ENCODE measurements at regions not wholly inside any gene's neighbourhood (a gene's known extent, or its start where the extent isn't known, plus 50 kb on each side); places are given as distances from the start of the nearest gene placed in this dataset.

DNA sequence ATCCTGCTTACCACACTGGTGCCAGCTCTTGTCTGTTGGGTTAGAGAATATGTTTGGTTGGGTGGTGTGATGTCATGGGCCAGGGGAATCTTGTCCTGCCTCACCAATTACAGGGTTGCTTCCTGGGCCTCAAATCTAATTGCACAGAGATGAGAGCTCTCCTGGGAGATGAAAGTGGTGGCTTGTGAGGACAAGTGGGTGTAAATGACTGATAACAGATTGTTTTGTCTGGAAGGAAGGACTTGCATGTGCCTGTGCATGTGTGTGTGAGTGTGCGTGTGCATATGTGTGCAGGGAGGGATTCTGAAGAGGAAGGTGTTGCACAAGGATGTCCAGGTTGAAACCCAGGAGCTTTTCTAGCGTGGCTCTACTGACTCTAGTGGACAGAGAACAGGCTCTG, 271.9 kb downstream of the LOXHD1 start:
- DNase-seq (ENCODE audit: low read depth) = no peak

DNA sequence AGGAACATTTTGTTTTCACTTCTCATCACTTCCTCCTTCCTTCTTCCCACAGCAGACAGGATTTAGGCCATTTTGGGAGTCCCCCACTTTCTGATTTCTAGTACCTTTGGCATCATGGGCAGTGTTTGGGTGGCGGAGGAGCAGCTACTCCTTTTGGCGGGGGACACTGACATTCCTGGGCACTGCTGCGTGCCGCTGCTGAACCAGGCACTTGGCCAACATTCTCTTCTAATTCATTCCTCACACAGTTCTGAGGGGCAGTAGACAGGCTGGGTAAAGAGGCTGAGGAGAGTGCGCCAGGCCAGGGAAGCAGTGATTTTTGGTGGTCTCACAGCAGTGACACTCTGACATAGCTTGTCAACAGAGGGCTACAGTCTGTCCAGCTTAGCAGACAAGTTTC, 270.2 kb downstream of the LOXHD1 start:
- DNase-seq (ENCODE audit: low read depth) = no peak

DNA sequence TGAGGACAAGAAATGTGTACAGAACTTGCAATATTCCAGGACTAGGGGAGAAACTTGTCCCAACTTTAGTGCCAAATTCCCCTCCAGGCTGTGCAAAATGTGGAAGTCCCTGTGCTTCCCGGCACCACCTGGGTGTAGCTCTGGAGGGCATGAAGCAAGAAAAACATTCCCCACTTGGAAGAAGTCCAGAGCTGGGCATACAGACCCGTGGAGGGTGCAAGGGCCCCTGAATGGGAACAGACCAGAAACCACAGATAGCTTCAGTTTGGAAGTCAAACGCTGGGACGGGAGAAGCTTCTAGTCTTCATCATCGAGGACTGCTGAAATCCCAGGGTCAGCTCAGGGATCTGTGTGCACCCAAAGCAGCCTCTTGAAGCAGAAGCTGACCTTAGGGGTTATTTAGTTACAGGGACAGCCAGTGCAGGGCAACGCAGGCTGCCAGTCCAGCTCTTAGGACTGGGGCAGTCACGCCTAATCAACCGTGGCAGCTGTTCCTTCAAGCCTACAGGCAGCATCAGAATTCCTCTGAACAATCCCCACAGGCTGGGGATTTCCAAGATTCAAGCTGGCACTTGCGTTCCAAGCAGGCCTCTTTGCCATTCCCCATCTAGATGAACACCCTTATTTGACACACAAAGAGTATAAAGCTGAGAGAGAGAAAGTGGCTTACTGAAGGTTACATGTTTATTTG, 269.4 kb downstream of the LOXHD1 start:
- no peak for DNase-seq (ENCODE audit: low read depth)

DNA sequence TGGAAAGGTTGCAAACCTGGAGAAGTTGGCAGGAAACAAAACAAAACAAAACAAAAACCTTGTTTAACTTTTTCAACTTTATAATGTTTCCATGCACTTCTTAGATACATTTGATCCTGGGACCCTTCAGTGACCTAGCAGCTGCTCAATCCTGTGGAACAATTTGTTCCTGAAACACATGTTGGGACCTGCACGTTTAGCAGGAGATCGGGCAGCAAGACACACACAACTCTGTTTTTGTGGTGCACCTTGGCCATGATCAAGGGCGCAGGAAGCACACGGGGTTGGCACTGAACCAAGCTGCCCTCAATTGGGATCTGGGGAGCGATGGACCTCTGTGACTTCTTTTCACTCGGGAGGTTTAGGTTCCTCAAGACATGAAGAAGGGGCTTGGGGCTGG, 268.7 kb downstream of the LOXHD1 start:
- no peak for DNase-seq (ENCODE audit: low read depth)

DNA sequence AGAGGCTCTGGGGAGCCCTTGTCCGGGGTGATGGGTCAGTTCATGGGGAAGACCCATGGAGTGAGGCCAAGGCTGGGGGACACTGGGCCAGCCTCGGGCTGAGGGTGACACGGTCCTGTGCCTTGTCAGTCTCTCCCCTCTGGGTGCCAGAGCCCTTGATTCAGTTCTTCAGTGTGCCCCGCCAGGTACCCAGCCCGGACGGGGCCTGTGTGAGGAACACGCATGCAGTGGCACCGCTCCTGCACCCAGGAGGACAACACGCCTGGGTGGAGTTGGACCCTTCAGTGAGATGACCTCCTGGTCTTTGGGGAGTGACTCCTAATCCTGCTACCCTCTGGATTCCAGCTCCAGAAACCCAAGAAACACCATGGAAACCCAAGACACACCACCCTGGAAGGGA, 264.4 kb downstream of the LOXHD1 start:
- no peak for DNase-seq (ENCODE audit: low read depth)

DNA sequence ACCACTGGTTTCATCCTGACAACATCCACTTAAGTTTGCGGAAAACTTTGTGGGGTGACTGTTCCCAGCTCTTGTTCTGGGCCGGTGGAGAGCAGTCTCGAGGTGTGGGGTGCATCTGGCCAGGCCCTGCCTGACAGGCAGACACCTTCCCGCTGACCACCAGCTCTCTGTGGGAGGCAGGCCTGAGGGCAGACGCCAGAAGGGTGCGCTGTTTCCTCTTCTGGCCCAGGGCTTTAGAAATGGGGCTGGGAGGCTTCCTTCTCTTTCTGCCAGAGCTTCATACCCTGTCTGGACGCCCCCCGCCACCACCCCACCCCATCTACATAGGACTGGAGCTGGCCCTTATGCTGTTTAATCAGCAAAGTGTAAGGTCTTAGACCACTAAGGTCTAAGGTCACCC, 263.8 kb downstream of the LOXHD1 start:
- no peak for DNase-seq (ENCODE audit: low read depth)

DNA sequence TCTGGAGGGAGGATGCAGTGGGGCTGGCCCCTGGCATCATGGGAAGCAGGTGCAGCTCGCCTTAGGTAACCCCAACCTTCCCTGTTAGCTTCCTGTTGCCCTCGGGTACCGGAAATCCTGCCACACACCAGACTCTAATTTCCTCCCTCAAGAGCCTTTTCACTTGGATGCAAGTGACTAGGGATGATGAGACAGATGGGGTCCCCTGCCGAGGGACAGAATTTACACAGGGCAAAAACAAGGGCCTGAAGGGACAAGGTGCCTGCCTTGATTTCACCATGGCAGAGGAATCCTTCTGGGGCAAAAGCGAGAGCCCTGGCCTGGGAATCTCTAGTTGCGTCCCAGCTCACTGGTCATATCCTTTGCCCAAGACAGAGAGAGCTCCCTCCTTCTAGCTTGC, 263.1 kb downstream of the LOXHD1 start:
- no peak for DNase-seq (ENCODE audit: low read depth)

DNA sequence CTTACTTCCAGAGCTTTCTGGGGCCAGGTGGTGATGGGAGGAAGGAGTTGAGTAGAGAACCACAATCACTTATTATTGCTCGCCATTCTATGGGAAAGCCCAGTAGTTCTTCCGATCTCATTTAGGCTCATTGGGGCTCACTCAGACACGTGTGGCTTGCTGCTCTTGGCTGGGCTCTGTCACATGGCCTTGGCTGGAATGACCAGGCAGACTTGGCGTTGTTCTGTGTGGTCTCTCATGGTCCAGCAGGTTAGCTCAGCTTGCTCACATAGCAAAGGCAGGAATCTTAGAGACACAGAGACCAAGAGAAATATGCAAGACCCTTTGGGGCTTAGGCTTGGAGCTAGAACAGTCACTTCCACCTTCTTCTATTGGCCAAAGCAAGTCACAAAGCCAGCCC, 261.2 kb downstream of the LOXHD1 start:
- DNase-seq (ENCODE audit: low read depth) = no peak

DNA sequence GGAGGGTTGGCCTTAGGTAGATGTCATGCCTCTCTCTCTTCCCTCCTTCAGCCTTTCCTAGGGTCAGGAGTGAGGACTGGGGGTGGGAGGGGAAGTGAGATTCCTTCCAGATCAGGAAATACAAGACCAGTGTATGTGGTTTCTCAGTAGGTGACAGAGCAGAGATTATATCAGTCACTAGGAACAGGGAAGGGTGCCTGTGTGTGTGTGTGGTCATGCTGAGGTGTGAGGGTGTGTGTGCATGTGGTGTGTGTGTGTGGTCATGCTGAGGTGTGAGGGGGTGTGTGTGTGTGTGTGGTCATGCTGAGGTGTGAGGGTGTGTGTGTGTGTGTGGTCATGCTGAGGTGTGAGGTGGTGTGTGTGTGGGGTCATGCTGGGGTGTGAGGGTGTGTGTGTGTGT, 259.8 kb downstream of the LOXHD1 start:
- DNase-seq (ENCODE audit: low read depth) = no peak

DNA sequence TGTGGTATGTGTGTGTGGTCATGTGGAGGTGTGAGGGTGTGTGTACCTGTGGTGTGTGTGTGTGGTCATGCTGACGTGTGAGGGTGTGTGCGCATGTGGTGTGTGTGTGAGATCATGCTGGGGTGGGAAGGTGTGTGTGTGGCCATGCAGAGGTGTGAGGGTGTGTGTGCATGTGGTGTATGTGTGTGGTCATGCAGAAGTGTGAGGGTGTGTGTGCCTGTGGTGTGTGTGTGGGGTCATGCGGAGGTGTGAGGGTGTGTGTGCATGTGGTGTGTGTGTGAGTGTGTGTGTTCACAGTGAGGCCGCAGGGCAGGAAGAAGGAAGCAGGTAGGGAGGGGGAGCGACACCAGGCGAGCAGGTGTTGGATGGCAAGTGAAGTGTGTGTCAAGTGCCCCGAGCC, 259.0 kb downstream of the LOXHD1 start:
- DNase-seq (ENCODE audit: low read depth) = no peak

DNA sequence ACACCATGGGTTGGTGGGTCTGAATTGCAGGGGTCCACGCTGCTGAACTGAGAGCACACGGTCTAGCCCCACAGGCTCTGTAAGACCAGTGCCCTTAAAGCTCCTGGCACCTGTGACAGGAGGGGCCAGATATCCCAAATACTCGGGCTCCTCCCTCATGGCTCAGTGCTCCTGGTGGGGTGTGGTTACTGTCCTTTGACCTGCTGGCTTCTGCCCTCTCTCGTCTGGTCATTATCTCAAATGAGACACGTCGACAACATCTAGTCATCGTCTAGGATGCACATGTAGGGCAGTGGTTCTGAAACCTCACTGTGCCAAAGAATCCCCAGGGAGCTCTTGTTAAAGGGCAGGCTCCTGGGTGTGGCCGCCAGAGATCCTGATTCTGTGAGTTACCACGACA, 258.4 kb downstream of the LOXHD1 start:
- no peak for DNase-seq (ENCODE audit: low read depth)

DNA sequence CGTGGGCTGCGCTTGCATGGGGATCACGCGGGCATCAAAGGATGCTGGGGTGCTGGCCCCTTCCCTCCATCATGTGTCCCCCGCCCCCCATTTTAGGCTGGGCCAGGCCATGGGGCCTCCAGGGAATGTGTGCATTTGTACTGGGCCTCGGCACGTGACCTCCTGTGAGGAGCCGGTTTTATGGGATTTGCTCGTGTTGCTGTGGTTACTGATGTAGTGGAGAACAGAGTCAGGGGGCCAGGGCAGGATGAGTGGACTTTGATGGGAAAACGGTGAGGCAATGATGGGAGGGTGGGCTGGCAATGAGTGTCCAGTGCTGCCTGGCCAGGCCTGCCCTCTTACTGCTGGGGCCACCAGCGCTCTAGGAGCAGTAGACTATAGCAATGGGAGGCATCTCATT, 257.7 kb downstream of the LOXHD1 start:
- no peak for DNase-seq (ENCODE audit: low read depth)

DNA sequence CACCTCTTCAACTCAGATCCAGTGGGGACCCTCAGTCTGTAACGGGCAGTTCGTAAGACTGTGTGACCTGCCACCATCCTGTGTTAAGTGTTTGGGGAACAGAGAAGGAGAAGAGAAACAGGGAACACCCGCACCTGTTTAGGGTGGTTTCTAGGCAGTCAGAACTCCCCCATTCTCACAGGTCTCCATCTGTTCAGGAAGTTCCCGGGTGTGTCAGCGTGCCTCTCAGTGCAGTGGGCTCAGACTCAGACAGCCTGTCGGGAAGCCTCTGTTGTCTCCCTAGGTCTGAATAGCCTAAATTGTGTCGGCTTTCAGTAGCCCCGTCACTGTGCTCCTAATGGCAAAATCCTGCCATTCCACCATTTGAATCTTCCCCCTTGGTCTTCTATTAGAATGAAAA, 256.6 kb downstream of the LOXHD1 start:
- no peak for DNase-seq (ENCODE audit: low read depth)

DNA sequence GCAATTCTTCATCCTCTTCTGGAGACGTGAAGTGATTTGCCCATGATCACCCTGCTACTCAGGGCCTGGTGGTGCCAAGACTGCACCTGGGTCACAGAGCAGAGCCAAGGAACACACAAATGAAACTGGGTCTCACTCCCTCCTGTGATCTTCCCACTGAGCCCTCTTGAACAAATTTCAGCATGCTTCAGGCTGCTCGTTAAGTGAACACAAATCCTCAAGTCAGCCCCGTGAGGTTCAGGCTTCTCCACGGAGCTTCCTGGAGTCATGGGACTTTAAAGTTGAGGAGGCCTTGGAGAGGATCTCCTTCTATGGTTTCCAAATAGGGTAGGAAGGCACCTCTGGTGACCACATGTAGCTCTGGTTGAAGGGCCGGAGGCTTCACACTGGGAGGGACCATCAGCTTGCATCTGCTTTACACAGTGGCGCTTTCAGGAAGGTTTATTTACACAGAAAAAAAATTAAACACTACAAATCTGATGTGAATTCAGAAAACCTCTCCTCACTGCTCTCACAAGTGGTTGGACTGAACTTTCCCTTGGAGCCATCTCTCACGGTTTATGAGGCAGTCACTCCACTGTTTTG, 255.4 kb downstream of the LOXHD1 start:
- DNase-seq (ENCODE audit: low read depth) = no peak

DNA sequence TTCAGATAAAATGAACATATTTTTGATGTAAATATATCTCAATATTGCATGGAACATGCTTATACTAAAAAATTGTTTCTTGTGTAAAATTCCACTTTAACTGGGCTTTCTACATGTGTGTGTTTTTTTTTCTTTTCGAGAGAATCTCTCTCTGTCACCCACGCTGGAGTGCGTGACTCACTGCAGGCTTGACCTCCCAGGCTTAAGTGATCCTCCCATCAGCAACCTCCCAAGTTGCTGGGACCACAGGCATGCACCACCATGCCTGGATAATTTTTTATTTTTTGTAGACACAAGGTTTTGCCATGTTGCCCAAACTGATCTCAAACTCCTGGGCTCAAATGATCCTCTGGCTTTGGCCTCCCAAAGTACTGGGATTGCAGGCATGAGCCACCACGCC, 254.6 kb downstream of the LOXHD1 start:
- peak; percentile 24 for DNase-seq (ENCODE audit: low read depth)

DNA sequence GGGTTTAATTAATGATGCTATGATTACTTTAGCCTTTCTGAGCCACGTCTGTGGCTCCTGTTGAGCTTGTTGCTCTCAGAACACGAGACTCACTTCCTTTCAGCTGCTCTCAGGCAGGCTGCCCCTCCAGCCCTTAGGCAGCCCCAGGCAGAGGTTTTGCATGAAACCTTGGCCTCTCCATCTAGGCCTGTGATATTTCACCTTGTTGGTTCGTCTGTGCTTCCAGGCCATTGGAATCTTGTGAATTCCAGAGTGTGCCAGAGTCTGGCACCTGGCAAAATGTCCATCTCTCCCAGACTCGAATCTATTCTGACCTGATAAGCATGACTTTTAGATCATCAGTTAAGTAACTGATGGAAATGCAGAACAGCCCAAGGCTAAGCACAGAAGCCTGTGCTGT, 254.1 kb downstream of the LOXHD1 start:
- no peak for DNase-seq (ENCODE audit: low read depth)

DNA sequence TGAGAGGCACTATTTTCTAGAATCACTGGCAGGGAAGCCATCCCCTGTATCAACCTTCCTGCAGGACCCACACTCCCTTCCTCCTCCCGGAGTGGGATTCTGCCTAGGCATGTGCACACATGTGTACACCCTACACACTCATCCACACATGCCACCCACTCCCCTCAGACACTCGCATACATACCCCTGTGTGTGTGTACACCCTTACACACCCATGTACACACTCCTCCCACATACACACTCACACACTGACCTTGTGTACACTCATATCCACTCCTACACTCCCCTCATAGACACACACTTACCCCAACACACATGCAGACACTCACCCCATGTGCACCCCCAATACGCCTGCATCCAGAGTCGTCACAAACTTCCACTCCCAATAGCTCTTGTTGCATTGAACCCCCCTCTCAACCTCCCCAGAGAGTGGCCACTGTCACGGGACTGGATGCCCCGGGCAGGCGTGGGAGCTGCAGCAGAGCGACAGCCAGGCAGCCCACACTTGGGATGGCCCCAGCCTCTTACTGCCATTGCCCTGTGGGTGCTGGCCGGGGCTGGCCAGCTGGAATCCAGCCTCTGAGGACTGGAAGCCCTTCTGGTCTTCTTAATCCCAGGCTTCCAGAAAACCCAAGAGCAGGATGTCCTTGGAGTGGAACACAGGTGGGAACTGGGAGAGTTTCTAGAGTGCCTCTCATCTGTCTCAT, 251.0 kb downstream of the LOXHD1 start:
- no peak for DNase-seq (ENCODE audit: low read depth)

DNA sequence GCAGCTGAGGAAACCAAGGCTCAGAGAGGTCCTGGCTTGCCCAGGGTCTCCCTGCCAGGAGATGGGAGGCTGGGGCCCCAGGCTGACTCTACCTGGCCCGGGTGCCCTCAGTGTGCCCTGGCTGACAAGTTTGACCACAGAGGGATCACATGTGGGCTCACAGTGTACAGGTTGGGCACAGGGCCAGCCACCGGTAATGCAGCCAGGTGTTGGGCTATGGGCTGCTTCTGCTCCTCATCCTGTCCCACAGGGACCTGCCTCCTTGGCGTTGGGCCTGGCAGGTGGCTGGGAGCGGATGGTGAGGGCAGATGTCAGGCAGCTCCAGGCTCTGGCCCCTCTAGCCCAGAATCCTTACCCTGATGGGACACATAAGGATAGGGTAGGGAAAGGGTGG, 250.5 kb downstream of the LOXHD1 start:
- no peak for DNase-seq (ENCODE audit: low read depth)

DNA sequence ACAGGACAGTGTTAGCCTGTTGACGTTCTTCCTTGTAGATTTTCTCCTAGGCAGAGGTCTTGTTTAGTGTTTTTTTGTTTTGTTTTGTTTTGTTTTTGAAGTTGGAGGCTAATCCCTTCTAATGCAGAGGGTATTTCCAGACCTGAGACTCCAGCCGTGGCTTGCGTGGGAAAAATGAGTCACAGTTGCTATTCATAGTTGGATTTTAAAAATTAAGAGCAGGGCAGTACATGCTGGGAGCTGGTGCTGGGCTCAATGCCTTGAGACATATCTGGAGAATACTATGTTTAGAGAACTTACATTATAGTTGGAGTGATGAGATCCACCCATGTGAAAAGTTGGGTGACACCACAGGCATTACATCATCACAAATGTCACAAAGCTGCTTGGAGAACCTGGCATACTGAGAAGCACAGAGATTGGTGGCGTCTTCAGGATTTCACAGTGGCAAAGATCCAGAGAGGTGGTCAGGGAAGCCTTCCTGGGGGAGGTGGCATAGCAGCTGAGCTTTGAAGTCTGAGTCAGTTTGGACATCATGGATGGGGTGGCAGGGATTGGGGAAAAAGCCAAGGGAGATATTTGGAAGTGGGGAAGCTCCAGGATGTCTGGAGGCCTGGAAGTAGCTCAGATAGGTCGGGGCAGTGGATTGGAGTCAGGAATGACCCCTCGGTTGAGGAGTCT, 249.4 kb downstream of the LOXHD1 start:
- DNase-seq (ENCODE audit: low read depth) = no peak

DNA sequence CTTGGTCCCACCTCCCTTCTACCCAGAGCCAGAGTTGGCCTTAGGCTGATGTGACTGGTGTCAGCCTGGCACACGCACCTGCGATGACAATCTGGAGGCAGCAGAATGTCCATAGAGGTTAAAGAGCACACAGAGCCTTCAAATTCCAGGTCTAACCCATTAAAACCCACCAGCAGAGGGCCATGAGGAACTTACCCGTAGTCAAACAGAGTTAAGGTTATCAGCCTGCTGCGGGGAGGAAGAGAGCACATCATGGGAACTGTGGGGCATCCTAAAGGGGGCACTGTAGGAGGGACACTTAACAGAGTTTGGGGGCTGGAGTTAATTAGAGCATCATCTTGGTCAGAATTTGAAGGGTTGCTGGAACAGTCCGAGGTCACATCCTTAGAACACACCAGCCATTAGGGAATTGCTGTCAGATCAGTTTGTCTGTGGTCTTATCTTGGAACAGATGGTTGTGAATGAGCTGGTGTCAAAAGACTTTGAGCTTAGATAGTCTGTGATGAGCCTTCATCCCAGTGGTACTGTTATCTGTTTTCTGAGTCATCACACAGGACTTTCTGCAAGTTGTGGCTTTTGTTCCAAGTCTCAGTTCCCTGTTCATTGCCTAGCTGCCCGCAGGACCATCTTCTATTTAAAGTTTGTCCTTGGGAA, 248.6 kb downstream of the LOXHD1 start:
- DNase-seq (ENCODE audit: low read depth) = no peak

DNA sequence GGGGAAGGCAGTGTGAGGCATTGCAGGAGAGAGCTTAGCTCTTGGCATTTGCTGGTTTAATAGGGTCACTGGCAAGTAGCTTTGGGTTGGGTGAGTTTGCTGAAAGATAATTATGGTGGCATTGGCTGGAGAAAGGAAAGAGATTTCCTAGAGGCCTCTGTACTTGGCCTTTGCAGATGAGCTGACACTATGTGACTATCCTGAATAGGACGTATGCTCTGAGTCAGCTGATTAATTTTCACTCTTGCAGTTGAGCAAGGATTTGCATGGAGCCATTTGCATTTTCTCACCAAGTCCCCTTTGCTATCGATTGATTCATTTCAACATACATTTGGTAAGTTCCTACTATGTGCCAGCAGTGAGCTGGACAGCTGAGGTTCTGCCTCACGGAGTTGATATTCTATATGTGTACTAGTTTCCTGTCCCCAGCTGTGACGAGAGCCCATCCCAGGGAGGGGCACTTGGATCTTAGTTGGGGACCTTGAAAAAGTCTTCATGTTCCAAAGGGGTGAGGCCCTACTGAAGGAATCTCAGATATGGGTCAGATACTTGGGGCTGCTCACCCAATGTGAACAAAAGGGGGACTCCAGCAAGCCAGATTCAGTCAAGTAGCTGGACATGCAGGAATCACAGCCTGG, 245.7 kb downstream of the LOXHD1 start:
- DNase-seq (ENCODE audit: low read depth) = no peak

Data from ELR (cell line).